ENCODE measurements at regions not wholly inside any gene's neighbourhood (a gene's known extent, or its start where the extent isn't known, plus 50 kb on each side); places are given as distances from the start of the nearest gene placed in this dataset.

GRCh38 chr4:137156807-137157206 is 375.5 kb downstream of the PCDH18 start:
- no peak for TF ChIP-seq CTCF (IDR thresholded peaks at IDR 0.05 in 4 of 5, conservative IDR thresholded peaks at IDR 0.05 in 1 of 5)
- TF ChIP-seq POLR2A (IDR thresholded peaks at IDR 0.05): no peak
